SK-N-SH (cell line): ENCODE measurements at regions not wholly inside any gene's neighbourhood (a gene's known extent, or its start where the extent isn't known, plus 50 kb on each side); places are given as distances from the start of the nearest gene placed in this dataset.

Source experiments
- CTCF ChIA-PET: fragments of 300-600, 350-600 bp; formaldehyde crosslinking; extraction: SDS; loops from one replicate; lab custom pipeline; 2021; lab: Yijun Ruan, JAX
- POLR2A ChIA-PET: fragments of 350-600 bp; sonication (Branson Sonifier 250); formaldehyde crosslinking; extraction: SDS; loops from one replicate; lab custom pipeline; 2020; ENCODE audit warnings: antibody characterized with exemption, inconsistent platforms; lab: Yijun Ruan, JAX
- DNase-seq: peaks from one replicate; pipeline ENCODE4 v3.0.0; 2012
- H2AFZ ChIP-seq: fragments of 200-600 bp; sonication (generic); 2 replicates; pipeline ENCODE4 v1.8.1; 2016; ENCODE audit warnings: antibody characterized with exemption, mild to moderate bottlenecking, low read depth
- H3F3A ChIP-seq: fragments of 200-600 bp; sonication (generic); replicated peaks from 2 replicates; pipeline ENCODE3; 2016; ENCODE audit warnings: antibody characterized with exemption, mild to moderate bottlenecking; ENCODE audit not compliant: insufficient read depth
- H3K27ac ChIP-seq, 2 experiments: fragments of 200-500 bp in 1 of 2; fragments of 200-600 bp in 1 of 2; sonication (Bioruptor generic) in 1 of 2; sonication (generic), shearing (Covaris generic) in 1 of 2; 2 replicates each; pipeline versions ENCODE4 v1.5.1 to v1.6.1; 2014 to 2016; ENCODE audit warnings: low read depth in 2 of 2, inconsistent platforms in 1 of 2, low read length in 1 of 2, mild to moderate bottlenecking in 1 of 2, mixed read lengths in 1 of 2
- H3K27me3 ChIP-seq: fragments of 200-600 bp; sonication (generic), shearing (Covaris generic); 2 replicates; pipeline ENCODE4 v1.6.1; 2016; ENCODE audit warnings: mixed run types; ENCODE audit not compliant: insufficient read depth
- H3K36me3 ChIP-seq, 2 experiments: fragments of 200-500 bp in 1 of 2; fragments of 200-600 bp in 1 of 2; sonication (Bioruptor generic) in 1 of 2; sonication (generic) in 1 of 2; replicated peaks in 1 of 2; 2 replicates each; pipeline versions ENCODE3 to v1.5.1; 2014 to 2016; ENCODE audit warnings: low read length in 1 of 2, mild to moderate bottlenecking in 1 of 2; ENCODE audit not compliant: insufficient read depth in 2 of 2, control insufficient read depth in 1 of 2
- H3K4me1 ChIP-seq, 2 experiments: fragments of 200-500 bp in 1 of 2; fragments of 200-600 bp in 1 of 2; sonication (Bioruptor generic) in 1 of 2; sonication (generic), shearing (Covaris generic) in 1 of 2; 2 replicates each; pipeline versions ENCODE4 v1.5.1 to v1.6.1; 2014 to 2016; ENCODE audit warnings: low read depth in 1 of 2, low read length in 1 of 2, mixed run types in 1 of 2; ENCODE audit not compliant: insufficient read depth in 2 of 2, control insufficient read depth in 1 of 2
- H3K4me2 ChIP-seq: fragments of 200-600 bp; sonication (generic), shearing (Covaris generic); 2 replicates; pipeline ENCODE4 v1.6.1; 2017; ENCODE audit warnings: mixed run types
- H3K4me3 ChIP-seq, 2 experiments: fragments of 200-500 bp in 1 of 2; fragments of 200-600 bp in 1 of 2; sonication (Bioruptor generic) in 1 of 2; sonication (generic), shearing (Covaris generic) in 1 of 2; 2 replicates each; pipeline versions ENCODE4 v1.5.1 to v1.8.1; 2014 to 2016; ENCODE audit warnings: low read depth in 2 of 2, inconsistent platforms in 1 of 2, low read length in 1 of 2, mild to moderate bottlenecking in 1 of 2, mixed read lengths in 1 of 2, moderate library complexity in 1 of 2
- H3K79me2 ChIP-seq: fragments of 200-600 bp; sonication (generic); 2 replicates; pipeline ENCODE4 v1.8.1; 2017; ENCODE audit warnings: mild to moderate bottlenecking; ENCODE audit not compliant: insufficient read depth
- H3K9ac ChIP-seq: fragments of 200-600 bp; sonication (generic); 2 replicates; pipeline ENCODE4 v1.6.1; 2017; ENCODE audit warnings: mixed run types
- H3K9me2 ChIP-seq: fragments of 200-600 bp; sonication (generic); 2 replicates; pipeline ENCODE4 v1.6.1; 2017; ENCODE audit warnings: mixed run types
- H3K9me3 ChIP-seq: fragments of 200-600 bp; sonication (generic); 2 replicates; pipeline ENCODE4 v1.6.1; 2017; ENCODE audit warnings: mixed run types, mild to moderate bottlenecking, moderate library complexity
- H4K20me1 ChIP-seq: fragments of 200-600 bp; sonication (generic); 2 replicates; pipeline ENCODE4 v1.6.1; 2017; ENCODE audit warnings: mild to moderate bottlenecking, mixed run types; ENCODE audit not compliant: insufficient read depth
- CTCF ChIP-seq: fragments of 200-600 bp; sonication (generic); IDR thresholded peaks from 2 replicates; pipeline ENCODE4 v1.6.1; 2017; ENCODE audit warnings: antibody characterized with exemption, mild to moderate bottlenecking, moderate library complexity
- ELF1 ChIP-seq: IDR thresholded peaks from 2 replicates; pipeline ENCODE4 v1.4.0; 2012
- EP300 ChIP-seq, 2 experiments: IDR thresholded peaks; 2 replicates each; pipeline versions ENCODE4 v1.4.0 to v1.6.1; 2012; ENCODE audit warnings: borderline replicate concordance in 1 of 2, low read depth in 1 of 2, low read length in 1 of 2
- EZH2phosphoT487 ChIP-seq: fragments of 200-600 bp; sonication (generic); IDR thresholded peaks from 2 replicates; pipeline ENCODE4 v1.6.1; 2017; ENCODE audit warnings: low read depth, mixed run types, mild to moderate bottlenecking, antibody characterized with exemption, moderate library complexity, borderline replicate concordance
- FOSL2 ChIP-seq: IDR thresholded peaks from 2 replicates; pipeline ENCODE4 v1.4.0; 2012; ENCODE audit warnings: low read depth, mild to moderate bottlenecking, moderate library complexity, borderline replicate concordance
- FOXJ3 ChIP-seq: sonication (generic); formaldehyde crosslinking; IDR thresholded peaks from 2 replicates; pipeline ENCODE4 v1.5.1; 2020; ENCODE audit warnings: mild to moderate bottlenecking, missing genetic modification reagents
- GABPA ChIP-seq: IDR thresholded peaks from 2 replicates; pipeline ENCODE4 v1.4.0; 2012; ENCODE audit warnings: low read depth, mild to moderate bottlenecking
- GATA2 ChIP-seq: sonication (generic); formaldehyde crosslinking; IDR thresholded peaks from 2 replicates; pipeline ENCODE4 v1.5.0; 2020; ENCODE audit warnings: mild to moderate bottlenecking, missing genetic modification reagents
- MAX ChIP-seq: IDR thresholded peaks from 2 replicates; pipeline ENCODE4 v1.4.0; 2012; ENCODE audit warnings: low read depth
- MEF2A ChIP-seq: IDR thresholded peaks from 2 replicates; pipeline ENCODE4 v1.4.0; 2012; ENCODE audit warnings: low read depth, borderline replicate concordance
- MXI1 ChIP-seq: IDR thresholded peaks from 2 replicates; pipeline ENCODE4 v1.6.1; 2012; ENCODE audit warnings: mild to moderate bottlenecking, low read depth, low read length, improper control_type of control experiment
- NFIC ChIP-seq: IDR thresholded peaks from 2 replicates; pipeline ENCODE4 v1.4.0; 2012; ENCODE audit warnings: borderline replicate concordance
- RCOR1 ChIP-seq: fragments of 150-350 bp; IDR thresholded peaks from 2 replicates; pipeline ENCODE4 v1.6.1; 2017; ENCODE audit warnings: antibody characterized with exemption, low read length
- RXRA ChIP-seq: IDR thresholded peaks from 2 replicates; pipeline ENCODE4 v1.4.0; 2012; ENCODE audit warnings: low read depth, mild to moderate bottlenecking, borderline replicate concordance
- SMC3 ChIP-seq: IDR thresholded peaks from 2 replicates; pipeline ENCODE4 v1.6.1; 2012; ENCODE audit warnings: low read depth, low read length, improper control_type of control experiment
- TCF12 ChIP-seq: IDR thresholded peaks from 2 replicates; pipeline ENCODE4 v1.4.0; 2012
- TEAD4 ChIP-seq: IDR thresholded peaks from 2 replicates; pipeline ENCODE4 v1.4.0; 2012; ENCODE audit warnings: mild to moderate bottlenecking, borderline replicate concordance; ENCODE audit not compliant: insufficient read depth
- USF1 ChIP-seq: IDR thresholded peaks from 2 replicates; pipeline ENCODE4 v1.4.0; 2012; ENCODE audit warnings: low read depth, borderline replicate concordance
- USF2 ChIP-seq: fragments of 150-350 bp; IDR thresholded peaks from 2 replicates; pipeline ENCODE4 v1.6.1; 2017; ENCODE audit warnings: antibody characterized with exemption, low read length, low read depth, borderline replicate concordance
- WGBS: methylation state at CpG from one replicate; pipeline ENCODE4 v1.1.6; 2017; ENCODE audit warnings: low lambda C conversion rate; 5-methylcytosine and 5-hydroxymethylcytosine counted together

- Histone ChIP-seq H2AFZ (no peak overlapping the region), H3K4me3 (no peak overlapping the region), H3F3A (no peaks in the 10 kb centered on the region), H3K27me3 (no peaks in the 10 kb centered on the region), H3K9ac (no peak overlapping the region), H3K4me2 (no peak overlapping the region), H3K4me1 (no peaks in the 10 kb centered on the region), H3K36me3 (peaks cover 0 to 22% of the 10 kb centered on the region in 2 experiments), H3K79me2 (no peaks in the 10 kb centered on the region), H3K27ac (no peak overlapping the region), H3K9me3 (0 out of 2 replicates have a peak, but pooled peaks cover 5% of the 10 kb centered on the region), H3K9me2 (no peaks in the 10 kb centered on the region), H4K20me1 (no peaks in the 10 kb centered on the region)
- no peak for DNase-seq
- WGBS, result 69% methylated on average over 3 of the region's 3 CpGs
- CTCF ChIA-PET, result no interaction called here
- no peak for TF ChIP-seq RCOR1
- no peak for TF ChIP-seq MAX
- TF ChIP-seq TCF12, result no peak
- no peak for TF ChIP-seq GATA2 (CRISPR knock-in tag)
- no peak for TF ChIP-seq EP300 (IDR thresholded peaks at IDR 0.05; ENCODE audit: borderline replicate concordance in 1 of 2, low read depth in 1 of 2, low read length in 1 of 2)
- TF ChIP-seq SMC3, result no peak
- POLR2A ChIA-PET, result no interaction called here
Observed at GRCh38 chr21:29396951-29397455, 98.3 kb downstream of the BACH1 start.

- Histone ChIP-seq H4K20me1 (no peaks in the 10 kb centered on the region), H3K4me3 (no peak overlapping the region), H3F3A (no peaks in the 10 kb centered on the region), H2AFZ (no peak overlapping the region), H3K9me2 (no peaks in the 10 kb centered on the region), H3K79me2 (no peaks in the 10 kb centered on the region), H3K9me3 (no peaks in the 10 kb centered on the region), H3K36me3 (peaks cover 0 to 24% of the 10 kb centered on the region in 2 experiments), H3K27me3 (no peaks in the 10 kb centered on the region), H3K27ac (no peak overlapping the region), H3K4me2 (no peak overlapping the region), H3K4me1 (no peaks in the 10 kb centered on the region), H3K9ac (no peak overlapping the region)
- DNase-seq, result no peak
- POLR2A ChIA-PET, result no interaction called here
- CTCF ChIA-PET, result no interaction called here
- TF ChIP-seq USF1, result no peak
- no peak for TF ChIP-seq FOSL2
- no peak for TF ChIP-seq USF2
- TF ChIP-seq RXRA, result no peak
- TF ChIP-seq EZH2phosphoT487, result no peak
- TF ChIP-seq CTCF, result no peak
- no peak for TF ChIP-seq NFIC
- no peak for TF ChIP-seq GABPA
- no peak for TF ChIP-seq MEF2A
- no peak for TF ChIP-seq FOXJ3 (CRISPR knock-in tag)
- no peak for TF ChIP-seq TEAD4
- no peak for TF ChIP-seq MXI1
- TF ChIP-seq GATA2 (CRISPR knock-in tag), result no peak
- no peak for TF ChIP-seq ELF1
Observed at GRCh38 chr21:29403301-29403700, 104.6 kb downstream of the BACH1 start.
